ENCODE measurements at regions not wholly inside any gene's neighbourhood (a gene's known extent, or its start where the extent isn't known, plus 50 kb on each side); places are given as distances from the start of the nearest gene placed in this dataset.

- H3K79me2 ChIP-seq (ENCODE audit: insufficient read depth, low read length) = no peaks in the 10 kb centered on the region
- H2AFZ ChIP-seq (ENCODE audit: low read depth, low read length) = no peak overlapping the region
- H3K27ac ChIP-seq (ENCODE audit: low read length) = no peak overlapping the region
- H3K4me1 ChIP-seq (ENCODE audit: insufficient read depth, low read length) = no peaks in the 10 kb centered on the region
- H4K20me1 ChIP-seq (ENCODE audit: insufficient read depth, low read length) = no peaks in the 10 kb centered on the region
- TF ChIP-seq CTCF (IDR thresholded peaks at IDR 0.05; ENCODE audit: borderline replicate concordance, extremely low read depth, low read length, poor library complexity, severe bottlenecking) (no peak), EZH2 (IDR thresholded peaks at IDR 0.05; ENCODE audit: borderline replicate concordance, low read depth, low read length, severe bottlenecking) (no peak)
- H3K9ac ChIP-seq (ENCODE audit: low read depth, low read length) = no peak overlapping the region
- no peak for ATAC-seq (ENCODE audit: insufficient read depth, low read depth)
- no peak overlapping the region for H3K4me2 ChIP-seq (ENCODE audit: insufficient read depth, low read length)
- no peaks in the 10 kb centered on the region for H3K9me3 ChIP-seq (ENCODE audit: insufficient read depth, low read length, severe bottlenecking)
- DNase-seq = no peak
- no peak overlapping the region for H3K4me3 ChIP-seq (ENCODE audit: low read depth in 1 of 2, low read length in 2 of 2)
- H3K36me3 ChIP-seq (ENCODE audit: insufficient read depth, low read length) = no peaks in the 10 kb centered on the region
- H3K27me3 ChIP-seq (ENCODE audit: insufficient read depth, low read length, poor library complexity) = peaks cover 3% of the 10 kb centered on the region
Observed at GRCh38 chr2:64846177-64846576, 143.0 kb upstream of the SLC1A4 start.

DNA sequence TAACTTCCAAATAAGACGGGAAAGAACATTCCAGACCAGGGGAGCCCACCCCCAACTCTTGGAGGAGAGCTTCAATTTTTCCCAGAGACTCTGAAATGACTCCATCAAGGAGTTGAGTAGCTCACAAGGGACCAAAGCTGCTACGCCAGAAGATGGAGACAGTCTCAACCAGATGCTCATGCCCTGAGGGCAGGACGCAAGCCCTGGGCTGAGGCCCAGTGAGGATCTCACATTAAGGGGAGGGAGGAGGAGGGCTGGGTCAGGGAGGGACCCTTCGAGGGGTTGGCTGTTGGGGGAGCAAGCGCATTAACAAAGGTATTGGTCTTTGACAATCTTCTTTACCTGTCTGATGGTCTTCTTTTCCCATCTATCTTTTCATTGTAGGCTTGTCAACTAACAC, 141.3 kb upstream of the SLC1A4 start:
- no peaks in the 10 kb centered on the region for H3K36me3 ChIP-seq (ENCODE audit: insufficient read depth, low read length)
- peaks cover 3% of the 10 kb centered on the region for H3K27me3 ChIP-seq (ENCODE audit: insufficient read depth, low read length, poor library complexity)
- H3K27ac ChIP-seq (ENCODE audit: low read length) = no peak overlapping the region
- no peak for DNase-seq
- no peak overlapping the region for H3K9ac ChIP-seq (ENCODE audit: low read depth, low read length)
- H3K4me3 ChIP-seq (ENCODE audit: low read depth in 1 of 2, low read length in 2 of 2) = no peak overlapping the region
- no peak for TF ChIP-seq EZH2 (IDR thresholded peaks at IDR 0.05; ENCODE audit: borderline replicate concordance, low read depth, low read length, severe bottlenecking)
- TF ChIP-seq CTCF (IDR thresholded peaks at IDR 0.05; ENCODE audit: borderline replicate concordance, extremely low read depth, low read length, poor library complexity, severe bottlenecking) = no peak
- no peaks in the 10 kb centered on the region for H3K9me3 ChIP-seq (ENCODE audit: insufficient read depth, low read length, severe bottlenecking)
- ATAC-seq (ENCODE audit: insufficient read depth, low read depth) = no peak
- no peaks in the 10 kb centered on the region for H3K4me1 ChIP-seq (ENCODE audit: insufficient read depth, low read length)
- no peak overlapping the region for H3K4me2 ChIP-seq (ENCODE audit: insufficient read depth, low read length)
- H2AFZ ChIP-seq (ENCODE audit: low read depth, low read length) = no peak overlapping the region
- H3K79me2 ChIP-seq (ENCODE audit: insufficient read depth, low read length) = no peaks in the 10 kb centered on the region
- H4K20me1 ChIP-seq (ENCODE audit: insufficient read depth, low read length) = no peaks in the 10 kb centered on the region; the same call in 1 of the 2 replicates

DNA sequence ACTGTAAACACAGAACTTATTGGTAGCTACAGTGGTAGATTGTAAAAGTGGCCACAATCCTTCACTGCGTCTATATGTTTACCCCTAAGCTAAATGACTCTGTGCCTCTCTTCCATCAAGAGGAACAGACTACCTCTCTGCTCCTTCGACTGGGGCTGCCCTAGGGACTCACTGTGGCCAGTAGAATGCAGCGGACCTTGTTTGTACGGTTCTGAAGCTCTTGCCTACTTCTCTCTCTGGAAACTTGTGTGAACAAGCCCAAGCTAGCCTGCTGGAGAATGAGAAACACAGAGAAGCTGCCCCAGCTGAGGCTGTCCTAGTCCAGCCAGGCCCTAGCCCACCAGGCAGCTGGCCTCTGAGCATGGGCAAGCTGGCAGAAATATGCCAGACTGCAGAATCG, 140.8 kb upstream of the SLC1A4 start:
- Histone ChIP-seq H3K79me2 (ENCODE audit: insufficient read depth, low read length) (no peaks in the 10 kb centered on the region), H3K9me3 (ENCODE audit: insufficient read depth, low read length, severe bottlenecking) (no peaks in the 10 kb centered on the region), H3K36me3 (ENCODE audit: insufficient read depth, low read length) (no peaks in the 10 kb centered on the region), H3K4me2 (ENCODE audit: insufficient read depth, low read length) (no peak overlapping the region), H3K4me1 (ENCODE audit: insufficient read depth, low read length) (no peaks in the 10 kb centered on the region), H3K27me3 (ENCODE audit: insufficient read depth, low read length, poor library complexity) (peaks cover 3% of the 10 kb centered on the region), H3K27ac (ENCODE audit: low read length) (no peak overlapping the region), H3K4me3 (ENCODE audit: low read depth in 1 of 2, low read length in 2 of 2) (no peak overlapping the region), H4K20me1 (ENCODE audit: insufficient read depth, low read length) (no peaks in the 10 kb centered on the region; the same call in 1 of the 2 replicates), H3K9ac (ENCODE audit: low read depth, low read length) (no peak overlapping the region), H2AFZ (ENCODE audit: low read depth, low read length) (no peak overlapping the region)
- ATAC-seq (ENCODE audit: insufficient read depth, low read depth) (no peak), DNase-seq (no peak)
- TF ChIP-seq EZH2 (IDR thresholded peaks at IDR 0.05; ENCODE audit: borderline replicate concordance, low read depth, low read length, severe bottlenecking) = no peak
- no peak for TF ChIP-seq CTCF (IDR thresholded peaks at IDR 0.05; ENCODE audit: borderline replicate concordance, extremely low read depth, low read length, poor library complexity, severe bottlenecking)

- Histone ChIP-seq H3K4me2 (ENCODE audit: insufficient read depth, low read length) (no peak overlapping the region), H3K9me3 (ENCODE audit: insufficient read depth, low read length, severe bottlenecking) (no peaks in the 10 kb centered on the region), H3K27ac (ENCODE audit: low read length) (no peak overlapping the region), H3K27me3 (ENCODE audit: insufficient read depth, low read length, poor library complexity) (peaks cover 3% of the 10 kb centered on the region), H3K4me3 (ENCODE audit: low read depth in 1 of 2, low read length in 2 of 2) (no peak overlapping the region), H4K20me1 (ENCODE audit: insufficient read depth, low read length) (no peaks in the 10 kb centered on the region; the same call in 1 of the 2 replicates), H3K4me1 (ENCODE audit: insufficient read depth, low read length) (no peaks in the 10 kb centered on the region), H3K9ac (ENCODE audit: low read depth, low read length) (no peak overlapping the region), H3K36me3 (ENCODE audit: insufficient read depth, low read length) (no peaks in the 10 kb centered on the region), H3K79me2 (ENCODE audit: insufficient read depth, low read length) (no peaks in the 10 kb centered on the region), H2AFZ (ENCODE audit: low read depth, low read length) (no peak overlapping the region)
- DNase-seq (no peak), ATAC-seq (ENCODE audit: insufficient read depth, low read depth) (no peak)
- TF ChIP-seq EZH2 (IDR thresholded peaks at IDR 0.05; ENCODE audit: borderline replicate concordance, low read depth, low read length, severe bottlenecking) (no peak), CTCF (IDR thresholded peaks at IDR 0.05; ENCODE audit: borderline replicate concordance, extremely low read depth, low read length, poor library complexity, severe bottlenecking) (no peak)
Observed at GRCh38 chr2:64848945-64849344, 140.3 kb upstream of the SLC1A4 start.

Measured in DND-41 (cell line).